GM23248 (cell line): ENCODE measurements at regions not wholly inside any gene's neighbourhood (a gene's known extent, or its start where the extent isn't known, plus 50 kb on each side); places are given as distances from the start of the nearest gene placed in this dataset.
"Not testable (repeated sequence)": the region's sequence is repeated elsewhere in the genome, so short reads cannot be mapped to it uniquely, and the experiment has no call there.

Experiments
- DNase-seq: peaks from one replicate; pipeline ENCODE4 v3.0.0-alpha.2; 2015
- H2AFZ ChIP-seq: fragments of 200-600 bp; sonication (generic); 2 replicates; pipeline ENCODE4 v1.6.1; 2016; ENCODE audit warnings: antibody characterized with exemption
- H3F3A ChIP-seq: fragments of 200-600 bp; sonication (generic); 2 replicates; pipeline ENCODE4 v1.6.1; 2016; ENCODE audit warnings: mild to moderate bottlenecking, antibody characterized with exemption, mixed run types; ENCODE audit not compliant: insufficient read depth
- H3K27ac ChIP-seq: fragments of 200-600 bp; sonication (generic); 2 replicates; pipeline ENCODE4 v1.5.1; 2016; ENCODE audit warnings: mild to moderate bottlenecking
- H3K27me3 ChIP-seq: fragments of 200-600 bp; sonication (generic); replicated peaks from 2 replicates; pipeline ENCODE4 v1.6.1; 2016; ENCODE audit warnings: mild to moderate bottlenecking; ENCODE audit not compliant: insufficient read depth
- H3K36me3 ChIP-seq: fragments of 200-600 bp; sonication (generic); 2 replicates; pipeline ENCODE4 v1.6.1; 2016; ENCODE audit warnings: low read depth, mild to moderate bottlenecking
- H3K4me1 ChIP-seq: fragments of 200-600 bp; sonication (generic); 2 replicates; pipeline ENCODE4 v1.6.1; 2016; ENCODE audit warnings: mild to moderate bottlenecking; ENCODE audit not compliant: insufficient read depth
- H3K4me2 ChIP-seq: fragments of 200-600 bp; sonication (generic); one replicate; pipeline ENCODE4 v1.6.1; 2016; ENCODE audit warnings: mild to moderate bottlenecking; ENCODE audit not compliant: unreplicated experiment
- H3K4me3 ChIP-seq: fragments of 200-600 bp; sonication (generic); 2 replicates; pipeline ENCODE4 v1.5.1; 2016; ENCODE audit warnings: mild to moderate bottlenecking
- H3K79me2 ChIP-seq: fragments of 200-600 bp; sonication (generic); 2 replicates; pipeline ENCODE4 v1.6.1; 2016; ENCODE audit warnings: mild to moderate bottlenecking; ENCODE audit not compliant: insufficient read depth
- H3K9ac ChIP-seq: fragments of 200-600 bp; sonication (generic); 2 replicates; pipeline ENCODE4 v1.6.1; 2016; ENCODE audit warnings: mild to moderate bottlenecking
- H3K9me2 ChIP-seq: fragments of 200-600 bp; sonication (generic); 2 replicates; pipeline ENCODE4 v1.6.1; 2016; ENCODE audit warnings: mixed run types, mild to moderate bottlenecking, moderate library complexity; ENCODE audit not compliant: insufficient read depth
- H3K9me3 ChIP-seq: fragments of 200-600 bp; sonication (generic); one replicate; pipeline ENCODE4 v1.6.1; 2017; ENCODE audit warnings: low read depth
- H4K20me1 ChIP-seq: fragments of 200-600 bp; sonication (generic); 2 replicates; pipeline ENCODE4 v1.6.0; 2016; ENCODE audit not compliant: insufficient read depth
- WGBS, 2 experiments: methylation state at CpG; one replicate each; pipeline ENCODE4 v1.1.6; 2015 to 2017; ENCODE audit warnings: low lambda C conversion rate in 2 of 2, low coverage in 1 of 2; ENCODE audit errors: missing lambda C conversion rate in 2 of 2; 5-methylcytosine and 5-hydroxymethylcytosine counted together
- in situ Hi-C: fragments of 300-500 bp; cut with MboI; formaldehyde crosslinking; loops from 2 replicates; pipeline ENCODE4 v1.15.0; 2020

DNA sequence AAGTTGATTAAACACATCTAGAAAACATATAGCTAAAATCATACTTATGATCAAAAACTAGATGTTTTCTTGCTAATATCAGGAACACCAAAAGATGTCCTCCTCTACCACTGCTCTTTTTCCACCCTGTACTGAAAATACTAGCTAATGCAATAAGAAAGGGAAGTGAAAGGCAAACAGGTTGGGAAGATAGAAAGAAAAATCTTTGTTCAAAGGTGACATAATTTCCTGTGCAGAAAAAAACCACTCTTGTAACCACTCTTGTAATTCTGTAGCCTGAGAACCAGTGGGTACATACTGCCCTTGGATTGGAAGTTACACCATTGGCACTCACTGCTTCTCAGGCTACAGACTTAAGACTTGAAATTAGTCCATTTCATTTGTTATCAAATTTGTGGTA is 258.9 kb upstream of the TGIF2LY start:
- H3K9me2 ChIP-seq, H2AFZ ChIP-seq, H3K36me3 ChIP-seq, H3K4me1 ChIP-seq, H3K4me3 ChIP-seq, in situ Hi-C loops, H3K27me3 ChIP-seq, H3K27ac ChIP-seq, H3F3A ChIP-seq, H3K9ac ChIP-seq, DNase-seq, H3K9me3 ChIP-seq, H4K20me1 ChIP-seq, H3K79me2 ChIP-seq, H3K4me2 ChIP-seq: not testable (repeated sequence)

DNA sequence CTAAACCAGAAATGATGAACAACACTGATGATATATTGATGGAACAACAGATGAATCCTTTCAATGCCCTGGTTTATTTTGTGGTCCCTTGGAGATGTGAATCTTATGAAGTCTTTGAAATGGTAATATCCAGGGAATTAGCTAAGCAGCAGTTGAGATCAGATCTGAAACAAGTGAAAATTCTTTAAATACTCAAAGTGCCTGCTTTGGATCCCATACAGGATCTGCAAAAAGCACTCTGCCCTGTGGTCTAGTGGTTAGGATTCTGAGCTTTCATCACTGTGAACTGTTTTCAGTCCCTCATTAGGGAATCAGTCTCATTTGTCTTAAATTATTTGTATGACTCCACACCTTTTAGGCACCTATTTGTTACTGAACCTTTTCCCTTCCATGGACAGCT is 211.3 kb upstream of the TGIF2LY start:
- H3K9me2 ChIP-seq, H3K9me3 ChIP-seq, in situ Hi-C loops, H3K27ac ChIP-seq, H3F3A ChIP-seq, H3K4me2 ChIP-seq, H3K4me3 ChIP-seq, H4K20me1 ChIP-seq, H3K4me1 ChIP-seq, H3K9ac ChIP-seq, H3K36me3 ChIP-seq, DNase-seq, H3K27me3 ChIP-seq, H3K79me2 ChIP-seq, H2AFZ ChIP-seq: not testable (repeated sequence)

DNA sequence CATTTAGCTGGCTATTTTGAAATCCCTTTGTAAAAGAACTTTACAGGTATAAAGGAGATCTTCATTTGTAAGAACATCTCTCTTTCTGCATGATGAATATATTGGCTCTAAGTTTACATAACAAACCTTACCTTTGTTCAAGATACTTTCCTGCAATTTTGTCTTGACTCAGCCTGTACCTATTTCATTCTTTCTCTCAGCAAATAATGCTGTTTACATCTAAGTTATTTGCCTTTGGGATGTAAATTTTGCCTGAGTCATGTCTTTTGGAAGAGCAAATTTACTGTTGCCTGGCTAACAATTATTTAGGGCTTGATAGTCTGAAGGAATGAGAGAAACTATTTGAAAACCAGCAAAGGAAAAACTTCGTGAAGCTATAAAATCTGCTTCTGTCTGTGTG is 210.4 kb upstream of the TGIF2LY start:
- H3K79me2 ChIP-seq, H3K4me1 ChIP-seq, H3K9ac ChIP-seq, H3K36me3 ChIP-seq, H3K4me3 ChIP-seq, H3K4me2 ChIP-seq, H3K27me3 ChIP-seq, H3K27ac ChIP-seq, DNase-seq, in situ Hi-C loops, H3F3A ChIP-seq, H3K9me3 ChIP-seq, H4K20me1 ChIP-seq, H3K9me2 ChIP-seq, H2AFZ ChIP-seq: not testable (repeated sequence)
- 10 to 29% methylated on average over 1 of the region's 1 CpG for WGBS, 2 experiments

DNA sequence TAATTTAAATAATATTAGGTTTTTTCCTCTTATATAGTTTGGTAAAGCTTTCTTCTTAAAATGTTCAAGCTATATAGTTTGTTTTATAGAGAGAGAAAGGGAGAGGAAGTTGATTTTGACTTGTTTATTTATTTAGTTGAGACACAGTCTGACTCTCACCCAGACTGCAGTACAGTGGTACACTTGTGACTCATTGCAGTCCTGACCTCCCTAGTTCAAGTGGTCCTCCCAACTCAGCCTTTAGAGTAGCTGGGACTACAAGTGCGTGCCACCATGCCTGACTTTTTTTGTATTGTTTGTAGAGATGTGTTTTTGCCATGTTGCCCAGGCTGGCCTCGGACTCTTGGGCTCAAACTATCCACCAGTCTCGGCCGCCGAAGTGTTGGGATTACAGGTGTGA is 187.4 kb upstream of the TGIF2LY start:
- H3K4me1 ChIP-seq, H3K4me2 ChIP-seq, H3F3A ChIP-seq, H3K9me2 ChIP-seq, in situ Hi-C loops, H3K27ac ChIP-seq, DNase-seq, H4K20me1 ChIP-seq, H2AFZ ChIP-seq, H3K4me3 ChIP-seq, H3K36me3 ChIP-seq, H3K9ac ChIP-seq, H3K9me3 ChIP-seq, H3K27me3 ChIP-seq, H3K79me2 ChIP-seq: not testable (repeated sequence)
- WGBS, 2 experiments, result 52 to 66% methylated on average over 4 to 5 of the region's 5 CpGs

DNA sequence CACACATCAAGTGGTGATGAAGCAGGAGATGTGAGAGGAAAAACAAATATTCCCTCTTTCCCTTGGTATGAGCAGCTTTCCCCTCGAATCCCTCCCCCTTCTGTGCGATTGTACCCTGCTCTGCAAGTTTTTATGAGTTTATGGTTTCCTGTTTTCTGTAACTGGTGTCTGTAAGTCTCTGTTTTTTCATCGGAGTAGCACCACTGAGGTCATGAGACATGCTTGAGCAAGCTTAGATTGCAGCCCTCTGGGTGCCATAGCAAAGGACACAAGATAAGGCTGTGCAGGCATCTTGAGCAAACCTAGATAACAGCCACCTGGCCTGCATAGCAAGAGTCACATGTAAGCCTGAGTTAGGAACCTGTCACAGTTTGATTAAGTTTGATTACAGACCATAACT is 174.6 kb upstream of the TGIF2LY start:
- H3K9me2 ChIP-seq, H3K79me2 ChIP-seq, H3K4me3 ChIP-seq, H3K27me3 ChIP-seq, H3K36me3 ChIP-seq, in situ Hi-C loops, H3K9me3 ChIP-seq, H3K27ac ChIP-seq, H3F3A ChIP-seq, H4K20me1 ChIP-seq, H3K4me1 ChIP-seq, H2AFZ ChIP-seq, H3K4me2 ChIP-seq, DNase-seq, H3K9ac ChIP-seq: not testable (repeated sequence)
- WGBS, 2 experiments, result 25 to 26% methylated on average over 2 to 3 of the region's 3 CpGs

DNA sequence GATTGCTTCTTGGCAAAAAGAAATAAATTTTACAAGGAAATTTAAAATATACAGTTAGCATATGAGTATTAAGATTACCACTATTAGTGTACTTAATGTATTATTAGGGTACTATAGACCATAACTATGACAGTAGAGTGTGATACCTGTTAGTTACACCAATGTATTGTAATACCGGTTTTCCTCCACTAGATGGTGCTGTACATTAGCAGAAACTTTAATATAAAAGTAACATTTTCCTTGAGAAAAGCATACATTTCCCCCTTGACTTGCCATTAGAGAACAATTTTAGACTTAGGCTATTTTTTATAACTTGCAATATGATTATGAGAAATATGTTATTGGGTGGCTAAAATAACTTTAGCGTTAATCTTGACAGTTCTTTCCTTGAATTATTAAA is 173.3 kb upstream of the TGIF2LY start:
- H3K9ac ChIP-seq, H4K20me1 ChIP-seq, H3K79me2 ChIP-seq, H3K9me2 ChIP-seq, H3K9me3 ChIP-seq, in situ Hi-C loops, H2AFZ ChIP-seq, H3K4me1 ChIP-seq, H3K4me3 ChIP-seq, H3K4me2 ChIP-seq, H3K27ac ChIP-seq, H3K36me3 ChIP-seq, H3F3A ChIP-seq, H3K27me3 ChIP-seq: not testable (repeated sequence)
- DNase-seq, result peak; percentile 10
- 0 to 3% methylated on average over 2 of the region's 2 CpGs for WGBS, 2 experiments

DNA sequence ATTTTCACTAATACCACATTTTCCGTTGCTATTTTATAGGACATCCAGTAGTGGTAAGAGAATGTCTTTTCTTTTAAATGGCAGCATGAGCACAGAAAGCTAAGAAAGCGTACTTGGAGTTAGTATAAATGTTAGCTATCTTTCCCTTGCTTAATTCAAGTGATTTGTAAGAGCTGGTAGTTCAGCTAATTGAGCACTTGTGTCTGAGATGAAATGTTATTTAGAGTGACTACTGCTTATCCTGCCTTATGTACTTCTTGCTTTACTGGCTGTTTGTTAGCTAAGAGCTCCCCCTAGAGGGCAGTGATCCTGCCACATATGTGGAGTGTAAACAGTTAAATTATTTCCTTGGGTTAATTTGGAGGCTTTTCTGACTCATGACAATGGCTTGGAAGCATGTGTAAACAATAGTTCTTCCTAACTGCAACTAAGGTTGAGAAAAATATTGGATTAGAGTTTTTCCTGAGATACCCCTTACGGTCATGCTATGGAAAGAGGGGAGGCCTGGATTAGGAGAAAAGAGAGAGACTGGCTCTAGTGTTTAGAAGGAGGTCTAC is 171.9 kb upstream of the TGIF2LY start:
- 75 to 81% methylated on average over 3 of the region's 3 CpGs for WGBS, 2 experiments
- H2AFZ ChIP-seq, H3K36me3 ChIP-seq, H3K9ac ChIP-seq, H3K4me2 ChIP-seq, DNase-seq, H4K20me1 ChIP-seq, H3K4me3 ChIP-seq, H3K27me3 ChIP-seq, in situ Hi-C loops, H3K79me2 ChIP-seq, H3F3A ChIP-seq, H3K9me3 ChIP-seq, H3K4me1 ChIP-seq, H3K27ac ChIP-seq, H3K9me2 ChIP-seq: not testable (repeated sequence)

DNA sequence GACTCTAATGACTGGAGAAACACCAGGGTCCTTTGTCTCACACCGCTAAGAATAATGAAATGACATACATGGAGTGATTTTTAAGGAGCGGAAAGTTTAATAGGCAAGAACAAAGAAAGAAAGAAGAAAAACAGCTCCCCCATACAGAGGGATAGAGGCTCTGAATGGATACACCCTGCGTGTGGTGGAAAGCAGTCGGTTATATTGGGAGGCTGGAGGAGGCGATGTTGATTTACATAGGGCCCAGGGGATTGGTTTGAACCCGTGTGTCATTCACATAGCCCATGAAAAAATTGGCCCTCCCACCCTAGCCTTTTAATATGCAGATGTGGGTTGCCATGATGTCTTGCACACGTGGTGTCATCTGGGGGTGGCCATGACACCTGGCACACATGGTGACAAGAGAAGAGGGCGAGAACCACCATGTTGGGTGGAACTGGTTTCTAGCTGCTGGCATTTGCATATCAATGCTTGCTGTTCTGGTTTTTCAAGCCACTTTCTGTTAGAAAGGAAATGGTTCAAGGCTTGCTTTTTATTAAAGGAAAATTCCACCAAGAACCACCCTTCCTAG is 168.5 kb upstream of the TGIF2LY start:
- in situ Hi-C loops, H3K4me2 ChIP-seq, H3K9ac ChIP-seq, H3K27ac ChIP-seq, H2AFZ ChIP-seq, H3K79me2 ChIP-seq, H3F3A ChIP-seq, H3K4me1 ChIP-seq, H4K20me1 ChIP-seq, H3K4me3 ChIP-seq, H3K36me3 ChIP-seq, DNase-seq, H3K9me2 ChIP-seq, H3K9me3 ChIP-seq, H3K27me3 ChIP-seq: not testable (repeated sequence)
- WGBS, 2 experiments, result 44 to 55% methylated on average over 8 of the region's 8 CpGs
